ENCODE measurements at regions not wholly inside any gene's neighbourhood (a gene's known extent, or its start where the extent isn't known, plus 50 kb on each side); places are given as distances from the start of the nearest gene placed in this dataset.

GRCh38 chrX:20861113-20861512 lies 513.1 kb upstream of the CNKSR2 start:
- DNase-seq = no peak

- no peak for DNase-seq
Observed at GRCh38 chrX:20857746-20858145, 516.5 kb upstream of the CNKSR2 start.

DNA sequence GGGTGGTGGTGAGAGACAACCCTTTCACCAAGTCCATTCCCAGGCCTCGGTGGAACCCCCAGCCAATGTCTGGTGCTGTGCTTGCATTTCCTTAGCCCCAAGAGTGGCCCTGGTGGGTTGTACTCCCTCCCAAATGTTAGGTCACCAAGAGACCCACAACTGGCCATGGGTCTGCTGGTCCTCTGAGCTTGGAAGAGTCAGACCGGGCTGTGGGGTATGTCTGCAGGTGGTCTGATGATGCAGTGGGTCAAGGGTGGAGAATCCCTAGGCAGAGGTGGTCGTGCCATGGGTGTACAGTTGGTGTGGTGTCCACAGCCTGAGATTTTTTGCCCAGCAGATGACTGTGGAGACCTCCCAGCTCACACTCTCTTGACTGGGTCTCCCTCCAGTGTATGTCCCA lies 535.7 kb upstream of the CNKSR2 start:
- DNase-seq = no peak

DNA sequence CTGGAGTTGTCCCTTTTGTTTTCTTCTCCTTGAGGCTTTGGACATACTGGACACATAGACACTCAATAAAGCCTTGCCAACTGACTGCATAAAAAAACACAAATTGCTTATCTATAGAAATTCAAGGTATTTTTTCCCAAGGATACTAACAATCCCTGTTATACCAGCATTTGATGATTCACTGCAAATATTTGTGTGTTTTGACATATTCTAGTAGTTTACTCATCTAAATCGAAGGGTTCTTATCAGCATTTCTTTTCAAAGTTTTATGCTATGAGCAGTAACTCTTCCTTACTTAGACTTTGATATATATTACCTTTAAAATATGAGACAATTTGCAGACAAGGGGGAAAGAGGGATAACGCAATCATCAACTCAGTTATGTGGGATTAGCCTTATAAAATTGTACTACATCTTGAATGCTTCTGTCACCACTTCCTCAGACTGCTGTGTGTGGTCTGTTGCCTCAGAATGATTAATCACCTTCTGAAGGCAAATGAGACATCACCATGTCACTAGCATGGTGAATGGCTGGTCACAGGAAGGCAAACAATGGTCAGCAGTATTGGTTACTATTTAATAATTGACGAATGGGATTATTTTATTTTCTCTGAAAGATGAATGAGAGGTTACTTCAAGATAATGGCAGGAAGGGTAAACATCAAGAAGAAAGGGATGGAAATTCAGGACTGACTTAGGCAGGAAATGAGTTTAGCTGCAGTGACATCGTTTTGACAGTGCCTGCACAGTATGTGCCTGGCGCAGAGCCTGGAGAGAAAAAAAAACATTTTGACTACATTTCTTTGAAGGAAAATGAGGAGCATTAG lies 544.3 kb upstream of the CNKSR2 start:
- DNase-seq = peak; percentile 34 to 38

GRCh38 chrX:20825984-20826383 lies 548.2 kb upstream of the CNKSR2 start:
- DNase-seq = no peak

DNA sequence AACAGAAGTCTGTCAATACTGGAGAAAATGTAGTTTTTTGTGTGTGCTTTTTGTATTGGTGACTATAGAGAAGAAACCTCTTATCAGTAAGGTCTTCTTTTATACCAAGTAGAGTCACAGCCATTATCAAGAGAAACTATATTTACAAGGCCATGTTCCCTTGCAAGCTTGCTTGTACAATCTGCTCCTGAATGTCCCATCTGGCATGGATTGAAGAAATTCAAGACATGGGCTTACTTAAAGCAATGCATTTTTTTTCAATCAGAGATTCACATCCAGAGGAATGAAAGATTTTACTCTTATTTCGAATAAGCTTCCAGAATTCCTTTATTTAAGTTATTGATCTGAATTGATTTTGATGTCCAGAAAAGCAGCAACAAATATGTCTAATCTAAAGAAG lies 537.3 kb upstream of the RPS6KA3 start:
- DNase-seq = no peak

DNA sequence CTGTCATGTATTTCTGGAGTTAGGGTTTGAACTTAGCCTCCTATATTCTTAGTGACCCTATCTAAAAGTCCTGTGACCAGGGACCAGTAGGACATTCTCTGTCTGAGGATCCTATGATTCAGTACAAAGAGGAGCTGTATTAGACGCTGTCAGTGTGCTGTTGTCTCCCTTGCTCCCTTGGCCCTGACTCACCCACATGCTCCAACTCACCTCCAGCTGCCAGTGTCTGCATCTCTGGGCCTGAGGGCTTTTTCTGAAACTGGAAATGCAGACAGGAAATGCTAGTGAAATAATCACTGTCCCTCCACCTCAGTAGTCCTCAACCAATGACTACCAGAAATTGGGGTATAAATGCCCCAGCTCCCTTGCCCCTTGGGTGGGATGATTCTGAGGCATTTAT lies 535.3 kb upstream of the RPS6KA3 start:
- DNase-seq = no peak

DNA sequence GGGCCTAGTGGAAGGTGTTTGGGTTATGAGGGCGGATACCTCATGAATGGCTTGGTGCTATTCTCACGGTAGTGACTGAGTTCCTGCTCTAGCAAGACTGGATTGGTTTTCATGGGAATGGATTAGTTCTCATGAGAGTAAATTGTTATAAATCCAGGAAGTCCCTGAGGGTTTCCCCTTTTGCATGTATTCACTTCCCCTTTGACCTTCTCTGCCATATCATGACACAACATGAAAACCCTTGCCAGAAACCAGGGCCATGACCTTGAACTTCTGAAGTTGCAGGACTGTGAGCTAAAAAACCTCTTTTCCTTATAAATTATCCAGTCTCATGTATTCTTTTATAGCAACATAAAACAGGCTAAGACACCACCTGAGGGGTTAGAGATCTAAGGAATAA lies 529.7 kb upstream of the RPS6KA3 start:
- DNase-seq = no peak

GRCh38 chrX:20789103-20789502 lies 522.4 kb upstream of the RPS6KA3 start:
- no peak for DNase-seq

DNA sequence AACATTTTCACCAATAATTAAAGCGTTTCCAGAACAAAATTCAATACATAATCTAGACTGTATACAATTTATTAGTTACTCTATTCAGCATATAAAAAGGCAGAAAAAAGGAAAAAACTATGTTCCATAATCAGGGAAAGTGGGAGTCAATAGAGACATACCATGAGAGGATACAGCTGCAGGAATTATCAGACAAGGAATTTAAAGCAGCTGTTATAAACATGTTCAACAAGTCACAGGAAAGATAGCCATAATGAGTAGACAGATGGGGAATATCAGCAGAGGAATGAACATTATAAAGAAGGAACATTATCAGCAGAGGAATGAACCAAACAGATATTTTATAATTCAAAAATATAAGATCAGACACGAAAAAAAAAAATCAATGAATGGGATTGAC lies 500.6 kb upstream of the RPS6KA3 start:
- no peak for DNase-seq

DNA sequence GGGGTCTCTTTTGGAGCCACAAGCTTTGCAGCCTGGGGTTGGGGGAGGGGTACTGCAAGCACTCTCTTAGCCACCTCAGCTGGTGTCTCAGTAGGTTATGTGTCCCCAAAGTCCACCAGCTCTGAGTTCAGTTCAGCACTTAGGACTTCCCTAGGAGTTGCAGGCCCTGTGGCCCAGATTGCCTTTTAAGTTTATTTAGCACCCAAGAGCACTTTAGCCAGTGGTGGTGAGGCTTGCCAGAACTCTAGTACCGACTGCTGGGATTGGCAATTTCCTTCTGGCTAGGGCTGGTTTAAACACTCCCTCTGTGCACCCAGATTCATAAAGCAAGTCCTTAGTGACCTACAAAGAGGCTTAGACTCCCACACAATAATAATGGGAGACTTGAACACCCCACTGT lies 489.9 kb upstream of the RPS6KA3 start:
- DNase-seq = no peak

DNA sequence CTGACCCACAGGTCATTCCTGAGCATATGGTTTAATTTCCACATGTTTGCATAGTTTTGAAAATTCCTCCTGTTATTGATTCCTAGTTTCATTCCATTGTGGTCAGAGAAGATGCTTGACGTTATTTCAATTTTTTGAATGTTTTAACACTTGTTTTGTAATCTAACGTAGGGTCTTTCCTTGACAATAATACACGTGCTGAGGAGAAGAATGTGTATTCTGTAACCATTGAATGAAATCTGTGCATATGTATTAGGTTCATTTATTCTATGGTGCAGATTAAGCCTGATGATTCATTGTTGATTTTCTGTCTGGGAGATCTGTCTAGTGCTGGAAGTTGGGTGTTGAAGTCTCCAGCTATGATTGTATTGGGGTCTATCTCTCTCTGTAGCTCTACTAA lies 486.4 kb upstream of the RPS6KA3 start:
- no peak for DNase-seq

GRCh38 chrX:20746690-20747089 lies 480.0 kb upstream of the RPS6KA3 start:
- no peak for DNase-seq

DNA sequence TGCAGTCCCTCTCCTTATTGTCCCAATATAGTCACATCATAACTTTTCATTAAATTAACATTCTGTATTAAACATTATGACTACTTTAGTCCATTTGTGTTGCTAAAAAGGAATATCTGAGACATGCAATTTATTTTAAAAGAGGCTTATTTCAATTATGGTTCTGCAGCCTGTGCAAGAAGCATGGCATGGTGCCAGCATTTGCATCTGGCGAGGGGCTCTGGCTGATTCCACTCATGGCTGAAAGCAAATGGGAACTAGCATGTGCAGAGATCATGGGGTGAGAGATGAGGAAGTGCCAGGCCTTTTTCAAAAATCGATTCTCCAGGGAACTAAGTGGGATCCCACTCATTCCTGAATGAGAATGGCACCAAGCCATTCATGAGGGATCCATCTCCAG lies 476.3 kb upstream of the RPS6KA3 start:
- peak in 1 of 2 experiments; percentile 0 for DNase-seq

GRCh38 chrX:20742106-20742505 lies 475.4 kb upstream of the RPS6KA3 start:
- no peak for DNase-seq

DNA sequence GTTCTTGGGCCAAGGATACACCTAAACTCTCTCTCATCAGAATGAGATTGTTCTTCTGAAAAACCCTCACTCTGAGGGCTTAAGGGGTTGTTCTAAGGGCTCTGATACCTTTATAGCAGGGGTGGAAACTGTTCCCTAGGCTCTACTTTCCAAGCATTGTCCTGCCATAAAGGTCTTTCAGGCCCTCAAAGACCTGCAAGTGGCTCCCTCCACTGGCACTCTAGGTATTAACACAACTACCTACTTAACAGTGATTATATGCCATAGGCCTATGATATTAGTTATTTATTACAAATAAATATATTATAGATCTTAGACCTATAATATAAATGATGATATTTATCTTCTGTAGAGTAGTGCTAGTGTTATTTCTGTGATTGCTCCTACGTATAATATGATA lies 473.7 kb upstream of the RPS6KA3 start:
- no peak for DNase-seq

- no peak for DNase-seq
Observed at GRCh38 chrX:20739038-20739745, 472.5 kb upstream of the RPS6KA3 start.

GRCh38 chrX:20729416-20729815 lies 462.7 kb upstream of the RPS6KA3 start:
- DNase-seq = no peak

DNA sequence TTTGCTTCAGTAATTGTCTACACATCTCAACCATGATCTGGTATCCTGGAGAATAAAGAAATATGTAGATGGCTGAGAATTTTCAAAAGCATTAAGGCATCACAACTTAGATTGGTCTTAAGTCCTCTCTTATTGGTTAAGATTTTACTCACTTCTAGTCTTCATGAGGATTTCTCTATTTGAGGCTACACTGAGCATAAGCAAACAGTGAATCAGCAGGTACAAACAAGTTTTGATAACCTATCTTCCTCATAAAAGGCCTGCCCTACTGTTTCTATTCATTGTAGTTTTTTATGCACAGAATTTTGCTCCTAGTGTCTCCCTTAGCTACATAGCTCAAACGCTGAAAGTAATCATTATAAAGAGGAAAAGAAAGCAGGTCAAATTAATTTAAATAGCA lies 460.7 kb upstream of the RPS6KA3 start:
- DNase-seq = no peak

DNA sequence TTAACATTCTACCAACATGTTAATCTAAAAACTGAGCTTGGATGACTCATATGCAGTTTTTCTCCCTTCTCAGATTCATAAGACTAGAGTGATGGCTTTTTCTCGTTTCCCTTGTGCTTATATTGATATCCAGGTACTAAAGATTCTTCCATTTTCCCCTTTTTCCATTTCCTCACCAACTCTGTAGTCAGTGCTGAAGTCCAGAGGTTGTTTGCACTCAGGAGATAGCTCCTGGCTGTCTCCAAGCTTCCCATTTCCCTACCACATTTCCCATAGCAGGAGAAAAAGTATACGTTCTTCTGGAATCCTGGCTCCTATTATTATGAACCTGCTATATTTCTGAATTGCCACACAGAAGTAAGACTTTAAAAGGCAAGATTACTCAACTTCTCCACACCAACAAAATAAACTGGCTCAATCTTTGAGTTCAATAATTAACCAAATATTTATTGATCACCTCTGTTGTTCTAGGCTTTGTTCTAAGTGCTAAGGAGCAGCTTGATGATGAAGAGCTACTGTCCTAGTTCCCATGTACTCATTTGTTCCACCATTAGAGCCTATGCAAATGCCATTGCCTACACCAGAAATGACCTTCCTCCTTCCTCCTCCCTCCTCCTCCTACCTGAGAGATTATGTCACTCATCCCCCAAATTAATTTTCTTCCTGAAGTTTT lies 454.4 kb upstream of the RPS6KA3 start:
- DNase-seq = no peak

DNA sequence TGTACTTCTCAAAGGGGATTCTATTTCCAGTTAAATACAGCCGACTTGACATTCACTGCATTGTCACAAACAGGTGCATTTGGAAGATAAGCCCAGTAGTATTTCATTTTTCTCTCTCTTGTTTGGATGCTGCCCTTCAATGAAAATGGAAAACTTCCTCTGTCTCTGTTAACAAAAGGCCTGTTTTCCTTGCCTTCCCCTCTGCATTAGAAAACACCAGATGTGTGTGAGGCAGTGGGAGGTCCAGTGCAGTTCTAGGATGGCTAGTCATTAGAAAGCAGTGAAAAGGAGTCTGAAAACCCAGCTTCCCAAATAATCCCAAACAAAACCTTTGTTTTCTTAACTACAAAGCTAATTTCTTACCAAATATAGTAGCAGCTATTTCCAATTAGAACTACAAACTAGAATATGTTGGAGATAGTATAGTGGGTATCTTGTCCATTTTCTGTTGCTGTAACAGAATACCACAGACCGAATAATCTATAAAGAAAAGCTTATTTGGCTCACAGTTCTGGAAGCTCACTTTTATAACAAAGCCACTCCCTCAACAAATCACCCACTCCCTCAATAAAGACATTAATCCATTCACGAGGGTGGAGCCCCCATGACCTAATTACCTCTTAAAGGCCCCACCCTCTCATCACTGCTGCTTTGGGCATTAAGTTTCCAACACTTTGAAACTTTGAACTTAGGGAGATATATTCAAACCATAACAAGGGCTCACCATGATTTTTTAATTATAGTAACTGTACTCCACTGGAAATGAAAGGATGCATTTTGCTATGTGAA lies 452.1 kb upstream of the RPS6KA3 start:
- no peak for DNase-seq

- no peak for DNase-seq
Observed at GRCh38 chrX:20715176-20715575, 448.5 kb upstream of the RPS6KA3 start.

DNA sequence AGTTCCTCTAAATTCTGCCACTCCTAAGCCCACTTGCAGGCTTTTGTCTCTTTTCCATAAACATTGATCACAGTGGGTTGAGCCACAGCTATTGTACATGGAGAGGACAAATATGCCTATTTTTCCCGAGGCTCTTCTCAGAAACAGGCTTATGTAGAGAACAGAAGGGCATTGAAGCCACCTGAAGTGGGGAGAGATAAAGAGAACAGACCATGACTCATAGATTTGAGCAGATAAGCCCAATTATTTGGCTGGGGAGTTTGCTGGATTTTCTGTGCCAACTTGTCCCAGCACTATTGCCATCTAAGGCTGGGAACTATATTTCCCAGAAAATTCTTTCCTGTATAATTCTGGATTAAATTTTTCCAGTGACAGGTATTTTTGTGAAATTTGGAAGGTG lies 446.1 kb upstream of the RPS6KA3 start:
- no peak for DNase-seq

Measured in Kasumi-1 (cell line).